D341Med (cell line): ENCODE measurements at regions not wholly inside any gene's neighbourhood (a gene's known extent, or its start where the extent isn't known, plus 50 kb on each side); places are given as distances from the start of the nearest gene placed in this dataset.
A peak's percentile ranks its signal among the peaks of the same experiment; 100 is the strongest.

Source experiments
- DNase-seq: peaks from one replicate; pipeline ENCODE4 v3.0.0; 2012; ENCODE audit warnings: low spot score

- DNase-seq: no peak
Observed at GRCh38 chr18:48488388-48488850, 50.4 kb upstream of the CTIF start.

DNA sequence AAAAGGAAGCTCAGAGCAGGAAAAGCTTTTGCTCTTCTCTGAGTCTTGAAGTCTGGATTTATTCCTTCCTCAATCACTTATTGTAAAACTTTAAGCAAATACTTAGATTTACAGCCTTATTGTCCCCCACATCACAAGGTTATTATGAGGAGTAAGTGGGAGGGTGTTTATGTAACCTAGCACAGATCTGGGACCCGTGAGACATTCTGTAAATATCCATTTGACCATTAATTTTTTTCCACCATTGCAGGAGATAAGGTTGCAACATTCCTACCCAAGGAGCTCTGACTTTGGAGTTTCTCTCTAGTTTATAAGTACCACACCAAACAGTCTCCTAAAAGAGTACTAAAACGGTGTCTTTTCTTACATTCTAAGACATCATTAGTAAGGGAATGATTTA, 52.1 kb upstream of the CTIF start:
- DNase-seq: no peak

DNA sequence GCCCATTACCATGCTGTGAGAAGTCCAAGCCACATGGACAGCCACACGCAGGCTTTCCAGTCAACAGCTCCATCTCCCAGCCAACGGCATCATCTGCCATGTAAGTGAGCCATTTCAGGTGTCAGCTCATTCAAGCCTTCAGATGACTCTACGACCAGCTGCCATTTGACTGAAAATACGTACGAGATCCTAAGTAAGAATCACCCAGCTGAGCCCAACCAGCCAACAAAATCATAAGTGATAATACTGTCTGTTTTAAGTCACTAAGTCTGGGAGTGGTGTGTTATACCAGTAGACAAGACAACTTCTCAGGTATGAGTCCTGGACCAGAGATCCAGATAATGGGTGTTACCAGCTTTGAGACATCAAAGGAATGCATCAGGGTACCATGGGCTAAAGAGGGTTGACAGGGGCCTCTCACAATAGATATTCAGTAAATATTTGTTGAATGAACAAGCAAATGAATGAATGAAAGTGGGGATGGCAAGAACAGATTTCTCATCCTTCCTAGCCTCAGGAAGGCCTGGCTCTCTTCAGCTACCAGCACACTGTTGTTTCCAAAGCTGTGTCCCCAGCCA, 52.9 kb upstream of the CTIF start:
- DNase-seq: no peak

- DNase-seq: no peak
Observed at GRCh38 chr18:48481092-48481491, 57.7 kb upstream of the CTIF start.

- no peak for DNase-seq
Observed at GRCh38 chr18:48479531-48479930, 59.3 kb upstream of the CTIF start.

DNA sequence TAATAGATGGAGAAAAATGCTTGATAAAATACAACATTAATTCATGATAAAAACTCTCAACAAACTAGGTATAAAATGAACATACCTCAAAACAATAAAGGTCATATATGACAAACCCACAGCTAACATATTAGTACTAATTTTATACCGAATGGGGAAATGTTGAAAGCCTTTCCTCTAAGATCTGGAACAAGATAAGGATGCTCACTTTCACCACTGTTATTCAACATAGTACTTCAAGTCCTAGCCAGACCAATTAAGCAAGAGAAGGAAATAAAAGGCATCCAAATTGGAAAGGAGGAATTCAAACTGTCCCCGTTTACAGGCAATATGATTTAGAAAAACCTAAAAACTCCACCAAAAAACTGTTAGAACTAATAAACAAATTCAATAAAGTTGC, 61.5 kb upstream of the CTIF start:
- no peak for DNase-seq

DNA sequence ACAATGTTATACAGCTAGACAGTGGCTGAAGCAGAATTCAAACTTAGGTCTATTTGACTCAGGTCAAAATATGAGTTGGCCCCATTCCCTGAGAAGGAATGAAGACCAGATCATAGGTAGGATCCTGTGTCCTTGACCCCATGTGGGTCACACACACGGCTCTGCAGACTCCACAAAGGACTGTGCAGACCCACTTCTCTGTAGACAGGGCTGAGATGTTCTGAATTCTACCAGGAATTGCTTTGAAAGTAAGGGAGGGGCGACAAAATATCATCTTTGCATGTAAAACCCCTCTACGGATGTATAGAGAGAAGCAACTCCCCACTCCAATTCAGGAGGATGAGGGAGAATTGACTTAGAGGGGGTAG, 62.3 kb upstream of the CTIF start:
- DNase-seq: no peak

DNA sequence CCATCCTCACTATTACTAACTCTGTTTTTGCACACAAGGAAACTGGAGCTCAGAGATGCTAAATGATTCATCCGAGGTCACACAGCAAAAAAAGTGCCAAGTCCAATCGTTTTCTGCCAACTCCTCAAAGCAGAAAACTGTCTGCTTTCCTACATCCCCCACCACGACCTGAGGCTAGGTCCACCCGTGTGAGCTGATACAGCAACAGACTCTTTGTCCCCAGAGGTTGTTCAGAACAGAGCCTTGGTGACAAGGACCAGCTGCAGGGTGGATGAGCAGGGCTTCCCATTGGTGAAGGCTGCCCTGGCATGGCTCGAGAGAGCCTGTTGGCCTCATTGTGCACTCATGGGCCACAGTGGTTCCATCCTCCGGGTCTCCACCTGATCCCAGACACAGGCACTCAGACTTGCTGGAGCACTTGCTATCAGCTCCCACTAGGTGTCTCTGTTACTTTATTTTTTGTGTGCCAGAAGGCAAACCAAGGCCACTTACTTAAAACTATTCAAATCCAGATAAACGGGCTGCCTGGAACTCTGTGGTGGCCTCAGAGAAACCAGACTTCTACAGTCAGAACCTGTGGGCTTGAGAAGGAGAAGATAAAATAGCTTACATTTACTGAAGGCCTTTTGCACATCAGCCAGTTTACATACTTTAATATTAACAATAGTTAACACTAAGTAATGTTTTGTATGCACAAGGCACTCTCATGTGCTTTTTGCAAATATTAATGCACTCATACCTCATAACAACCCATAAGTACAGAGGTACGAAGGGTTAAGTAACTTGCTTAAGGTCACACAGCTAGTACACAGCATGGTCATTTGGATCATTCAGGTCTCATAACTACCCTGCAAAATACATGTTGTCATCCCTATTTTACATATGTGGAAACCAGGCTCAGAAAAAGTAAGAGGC, 62.9 kb upstream of the CTIF start:
- DNase-seq: peak; percentile 89

GRCh38 chr18:48473816-48474215, 64.6 kb upstream of the ZBTB7C start:
- DNase-seq: no peak

DNA sequence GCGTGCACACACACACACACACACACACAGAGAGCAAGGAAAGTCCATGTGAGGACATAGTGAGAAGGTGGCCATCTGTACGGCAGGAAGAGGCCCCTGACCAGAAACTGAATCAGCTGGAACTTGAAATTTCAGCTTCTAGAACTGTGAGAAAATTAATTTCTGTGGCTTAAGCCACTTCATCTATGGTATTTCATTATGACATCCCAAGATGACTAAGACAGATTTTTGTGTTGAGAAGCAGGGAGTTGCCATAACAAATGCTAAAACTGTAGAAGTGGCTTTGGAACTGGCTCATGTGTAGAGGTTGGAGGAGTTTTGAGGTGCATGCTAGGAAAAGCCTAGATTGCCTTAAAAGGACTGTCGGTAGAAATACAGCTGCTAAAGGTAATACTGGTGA, 63.4 kb upstream of the ZBTB7C start:
- no peak for DNase-seq

GRCh38 chr18:48470484-48471180, 61.4 kb upstream of the ZBTB7C start:
- no peak for DNase-seq

DNA sequence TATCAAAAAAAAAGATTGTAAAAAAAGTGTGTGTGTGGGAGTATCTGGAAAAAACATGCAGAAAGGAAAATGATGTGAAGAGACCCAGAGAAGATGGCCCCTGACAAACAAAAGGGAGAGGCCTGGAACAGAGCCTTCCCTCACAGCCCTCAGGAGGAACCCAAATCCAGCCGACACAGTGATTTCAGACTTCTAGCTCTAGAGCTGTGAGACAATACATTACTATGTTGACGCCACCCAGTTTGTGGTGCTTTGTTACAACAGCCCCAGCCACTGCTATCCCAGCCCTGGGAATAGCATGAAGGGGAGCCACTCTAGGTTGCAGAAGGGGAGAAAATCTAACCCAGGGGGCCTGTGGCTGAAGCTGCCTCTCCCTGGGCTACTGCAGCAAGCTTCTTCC, 59.0 kb upstream of the ZBTB7C start:
- DNase-seq: no peak

- no peak for DNase-seq
Observed at GRCh38 chr18:48467231-48467630, 58.0 kb upstream of the ZBTB7C start.

DNA sequence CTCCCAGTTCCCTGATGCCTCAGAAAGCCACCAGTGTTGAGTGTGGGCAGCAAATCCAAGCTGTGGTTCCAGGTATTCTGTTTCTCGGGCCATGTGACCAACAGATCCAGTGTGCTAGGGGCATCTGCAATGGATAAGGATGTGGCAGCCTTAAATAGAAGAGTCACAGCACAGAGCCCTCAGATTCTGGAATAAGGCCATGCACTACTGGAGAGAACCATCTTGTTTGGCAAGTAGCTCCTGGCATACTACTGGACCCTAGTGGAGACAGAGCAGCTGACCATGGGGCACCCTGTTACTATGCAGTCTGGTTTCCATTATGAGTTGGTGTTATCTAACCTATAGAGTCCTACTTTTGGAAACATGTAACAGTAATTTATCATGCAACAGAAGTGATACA, 53.3 kb upstream of the ZBTB7C start:
- DNase-seq: no peak

DNA sequence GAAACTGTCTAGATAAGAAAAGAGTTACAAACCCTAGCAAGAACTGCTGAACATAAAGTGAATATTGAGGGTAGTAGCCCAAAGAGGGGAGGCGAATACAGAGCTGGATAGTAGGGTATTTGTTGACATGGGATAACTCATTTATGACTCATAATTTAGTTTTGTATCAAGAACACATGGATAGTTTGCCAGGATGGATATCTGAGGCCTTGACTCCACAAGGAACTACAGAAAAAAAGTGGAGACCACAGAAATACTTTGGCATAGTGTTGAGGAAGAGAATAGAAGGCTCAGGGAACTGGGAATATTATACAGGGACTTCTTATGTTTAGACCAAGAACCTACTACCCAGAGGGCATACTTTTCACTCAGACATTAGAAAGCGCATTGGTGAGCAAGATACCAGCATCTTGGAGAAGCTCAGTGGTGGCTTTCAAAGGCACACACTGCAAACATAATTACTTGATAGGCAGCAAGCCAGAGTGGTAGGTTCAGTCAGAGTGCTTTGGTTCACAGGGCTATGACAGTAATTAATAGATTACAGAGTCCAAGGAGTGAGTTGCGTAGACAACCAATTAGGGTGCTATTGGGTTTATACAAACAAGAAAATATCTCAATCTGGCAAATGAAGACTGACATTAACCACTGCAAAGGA, 51.9 kb upstream of the ZBTB7C start:
- no peak for DNase-seq

GRCh38 chr18:48459465-48459864, 50.3 kb upstream of the ZBTB7C start:
- no peak for DNase-seq

GRCh38 chr18:48459016-48459415, 49.8 kb upstream of the ZBTB7C start:
- no peak for DNase-seq
